GM12865 (cell line): ENCODE measurements at regions not wholly inside any gene's neighbourhood (a gene's known extent, or its start where the extent isn't known, plus 50 kb on each side); places are given as distances from the start of the nearest gene placed in this dataset.

Source experiments
- DNase-seq: peaks from one replicate; pipeline ENCODE4 v3.0.0; 2010; ENCODE audit warnings: low read depth
- H3K4me3 ChIP-seq: 2 replicates; pipeline ENCODE4 v1.5.1; 2011; ENCODE audit warnings: mild to moderate bottlenecking, low read depth, low read length, control low read depth
- TF ChIP-seq, protein P1 (sequence below): IDR thresholded peaks from 2 replicates; pipeline ENCODE4 v1.5.1; 2011; ENCODE audit warnings: low read length, control low read depth, low read depth, inconsistent platforms; ENCODE audit not compliant: insufficient read depth; ENCODE audit errors: missing control alignments

DNA sequence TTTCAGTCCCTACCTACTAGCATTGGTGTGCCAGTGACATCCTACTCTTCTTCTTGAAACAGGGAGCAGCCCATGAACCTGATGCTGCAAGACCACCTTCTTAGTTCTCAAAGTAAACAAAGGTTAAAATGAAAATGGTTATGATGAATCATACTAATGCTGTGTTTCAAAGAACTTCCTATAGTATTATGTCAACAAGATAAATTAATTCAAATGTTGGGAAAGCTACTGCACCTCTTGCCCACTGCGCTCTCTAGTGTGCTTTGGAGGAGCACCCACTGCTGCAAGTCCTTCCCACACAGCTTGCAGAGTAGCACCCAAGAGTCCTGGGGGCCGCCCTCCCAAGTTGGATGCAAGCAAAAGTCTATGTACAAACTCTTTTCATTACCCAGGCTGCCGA lies 81.1 kb downstream of the CD200R1L start:
- TF ChIP-seq, protein P1, sequence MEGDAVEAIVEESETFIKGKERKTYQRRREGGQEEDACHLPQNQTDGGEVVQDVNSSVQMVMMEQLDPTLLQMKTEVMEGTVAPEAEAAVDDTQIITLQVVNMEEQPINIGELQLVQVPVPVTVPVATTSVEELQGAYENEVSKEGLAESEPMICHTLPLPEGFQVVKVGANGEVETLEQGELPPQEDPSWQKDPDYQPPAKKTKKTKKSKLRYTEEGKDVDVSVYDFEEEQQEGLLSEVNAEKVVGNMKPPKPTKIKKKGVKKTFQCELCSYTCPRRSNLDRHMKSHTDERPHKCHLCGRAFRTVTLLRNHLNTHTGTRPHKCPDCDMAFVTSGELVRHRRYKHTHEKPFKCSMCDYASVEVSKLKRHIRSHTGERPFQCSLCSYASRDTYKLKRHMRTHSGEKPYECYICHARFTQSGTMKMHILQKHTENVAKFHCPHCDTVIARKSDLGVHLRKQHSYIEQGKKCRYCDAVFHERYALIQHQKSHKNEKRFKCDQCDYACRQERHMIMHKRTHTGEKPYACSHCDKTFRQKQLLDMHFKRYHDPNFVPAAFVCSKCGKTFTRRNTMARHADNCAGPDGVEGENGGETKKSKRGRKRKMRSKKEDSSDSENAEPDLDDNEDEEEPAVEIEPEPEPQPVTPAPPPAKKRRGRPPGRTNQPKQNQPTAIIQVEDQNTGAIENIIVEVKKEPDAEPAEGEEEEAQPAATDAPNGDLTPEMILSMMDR = no peak
- no peak overlapping the region for H3K4me3 ChIP-seq
- no peak for DNase-seq

DNA sequence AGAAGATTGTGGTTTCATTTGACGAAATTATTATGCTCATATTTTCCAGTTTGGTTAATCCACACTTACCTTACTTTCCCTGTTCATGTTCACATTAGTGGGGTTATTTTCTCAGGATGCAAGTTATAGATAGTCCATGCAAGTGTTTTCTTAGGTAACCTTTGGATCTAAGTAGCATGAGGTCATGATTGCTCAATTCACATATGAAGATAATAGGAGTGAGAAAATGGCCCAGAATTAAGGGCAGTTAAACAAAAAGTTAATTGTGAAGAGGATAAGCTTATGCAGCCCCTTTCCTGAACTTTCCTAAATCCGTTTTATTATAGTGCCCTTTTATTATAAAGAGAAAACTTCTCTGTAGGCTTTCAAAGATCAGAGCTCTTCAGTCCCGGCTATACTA lies 83.4 kb downstream of the CD200R1L start:
- TF ChIP-seq, protein P1 = no peak
- DNase-seq = no peak
- no peak overlapping the region for H3K4me3 ChIP-seq

DNA sequence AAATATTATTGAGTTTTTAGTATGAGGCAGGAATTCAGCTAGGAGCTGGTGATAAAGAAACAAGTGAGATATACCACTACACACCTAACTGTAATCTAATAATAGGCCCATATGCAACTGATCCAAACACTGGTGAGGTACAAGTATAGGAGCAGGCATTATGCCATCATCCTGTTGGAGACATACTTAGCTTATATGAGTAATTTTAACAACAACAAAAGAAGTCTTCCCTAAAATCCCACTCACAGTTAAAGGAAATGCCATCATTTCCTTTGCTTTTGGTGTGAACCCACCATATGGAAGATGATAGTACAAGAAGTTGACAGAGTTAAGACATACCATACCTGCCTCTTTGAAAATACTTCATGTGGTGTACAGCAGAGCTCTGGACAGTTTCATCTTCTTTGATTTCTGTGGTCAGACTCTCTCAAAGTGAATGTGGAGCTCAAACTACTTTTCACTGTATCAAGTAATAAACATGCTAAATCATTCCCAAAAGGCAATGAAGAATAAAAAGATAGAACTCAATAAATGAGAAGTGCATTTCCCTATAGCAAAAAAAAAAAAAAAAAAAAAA lies 85.5 kb downstream of the CD200R1L start:
- no peak for DNase-seq
- TF ChIP-seq, protein P1 = no peak
- no peak overlapping the region for H3K4me3 ChIP-seq

DNA sequence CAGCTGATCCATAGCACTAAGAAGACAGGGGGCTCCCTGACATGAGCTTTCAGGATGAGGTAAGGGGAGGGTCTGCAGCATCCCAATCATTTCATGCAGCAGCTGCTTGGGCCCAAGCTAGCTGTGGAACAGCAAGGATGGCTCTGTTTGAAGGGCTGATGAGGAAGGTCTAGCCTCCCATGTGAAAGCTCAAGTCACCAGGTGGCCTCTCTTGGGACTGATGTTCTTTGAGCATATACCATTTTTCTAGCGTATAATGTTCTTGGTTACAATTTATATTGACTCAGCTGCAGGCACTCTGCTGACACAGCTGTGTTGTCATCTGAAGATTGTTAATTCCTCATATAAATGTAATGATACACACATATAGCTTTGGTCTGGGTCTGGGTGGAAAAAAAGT lies 87.0 kb downstream of the CD200R1L start:
- DNase-seq = no peak
- no peak overlapping the region for H3K4me3 ChIP-seq
- TF ChIP-seq, protein P1 = no peak

DNA sequence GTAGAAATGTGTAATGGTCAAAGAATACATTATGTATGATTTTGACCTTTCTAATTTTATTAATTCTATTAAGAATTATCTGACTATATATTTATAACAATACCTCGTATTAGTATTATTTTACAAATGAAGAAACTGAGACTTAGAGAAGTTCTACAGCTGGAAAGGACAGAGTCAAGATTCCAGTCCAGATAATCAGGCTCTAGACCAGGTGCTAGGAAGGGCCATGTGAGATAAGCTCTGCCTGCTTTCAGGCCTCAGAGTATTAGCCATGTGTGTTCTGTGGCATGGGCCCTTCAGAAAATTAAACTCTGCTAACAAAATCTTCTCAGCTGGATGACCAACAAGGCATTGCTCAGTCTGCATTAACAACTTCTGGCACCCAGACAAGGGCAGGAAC lies 87.5 kb downstream of the CD200R1L start:
- H3K4me3 ChIP-seq = no peak overlapping the region
- TF ChIP-seq, protein P1 = no peak
- DNase-seq = no peak

DNA sequence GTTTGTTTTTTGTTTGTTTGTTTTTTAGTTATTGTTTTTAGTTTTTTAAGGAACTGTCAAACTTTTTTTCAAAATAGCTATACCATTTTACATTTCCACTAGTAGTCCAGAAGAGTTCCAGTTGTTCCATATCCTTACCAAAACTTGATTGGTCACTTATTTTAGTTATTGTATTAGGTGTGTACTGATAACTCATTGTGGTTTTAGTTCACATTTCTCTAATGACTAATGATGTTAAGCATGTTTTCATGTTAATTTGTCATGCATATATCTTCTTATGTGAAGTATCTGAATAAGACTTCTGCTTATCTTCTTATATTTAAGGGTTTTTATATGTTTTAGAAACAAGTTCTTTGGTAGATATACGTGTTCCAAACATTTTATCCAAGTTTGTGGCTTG lies 89.5 kb downstream of the CD200R1L start:
- no peak overlapping the region for H3K4me3 ChIP-seq
- TF ChIP-seq, protein P1 = no peak
- no peak for DNase-seq
